ENCODE measurements at regions not wholly inside any gene's neighbourhood (a gene's known extent, or its start where the extent isn't known, plus 50 kb on each side); places are given as distances from the start of the nearest gene placed in this dataset.
"Not testable (repeated sequence)": the region's sequence is repeated elsewhere in the genome, so short reads cannot be mapped to it uniquely, and the experiment has no call there.

- no peak for DNase-seq
Measured at GRCh38 chr5:156199045-156199444, 127.9 kb upstream of the SGCD start.

DNA sequence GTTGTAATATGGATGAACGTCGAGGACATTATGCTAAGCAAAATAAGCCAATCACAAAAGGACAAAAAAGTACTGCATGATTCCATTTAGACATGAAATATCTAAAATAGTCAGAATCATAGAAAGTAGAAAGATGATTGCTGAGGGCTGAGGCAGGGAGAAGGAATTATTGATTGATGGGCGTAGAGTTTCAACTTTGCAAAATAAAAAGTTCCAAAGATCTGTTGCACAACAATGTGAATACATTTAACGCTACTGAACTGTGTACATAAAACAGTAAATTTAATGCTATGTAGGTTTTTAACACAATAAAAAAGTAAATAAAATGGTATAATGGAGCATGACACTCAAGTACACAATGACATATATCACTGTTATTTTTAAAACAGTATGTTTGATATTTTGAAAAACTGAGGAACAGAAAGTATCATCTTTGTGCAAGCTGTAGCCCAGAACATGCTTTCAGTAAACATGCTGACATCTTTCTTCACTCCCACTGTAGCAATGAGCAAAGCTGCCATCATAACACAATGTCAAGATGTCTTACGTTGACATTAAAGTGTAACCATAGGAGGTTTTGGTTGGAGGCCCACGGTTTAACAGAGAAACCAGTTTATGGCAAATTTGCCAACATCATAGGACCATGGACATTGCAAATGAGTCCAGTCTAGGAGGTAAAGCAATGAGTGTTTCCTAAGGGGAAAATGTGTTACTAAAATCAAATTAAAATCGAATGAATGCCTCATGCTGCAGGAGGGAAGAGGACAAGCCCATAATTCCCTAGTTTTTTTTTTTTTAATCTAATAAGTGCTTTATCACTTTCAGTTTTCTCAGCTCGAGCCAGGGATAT, 125.8 kb upstream of the SGCD start:
- DNase-seq, result no peak

- DNase-seq, result no peak
Measured at GRCh38 chr5:156201788-156202403, 125.1 kb upstream of the SGCD start.

- peak; percentile 12 for DNase-seq
Measured at GRCh38 chr5:156208271-156208670, 118.7 kb upstream of the SGCD start.

- DNase-seq, result no peak
Measured at GRCh38 chr5:156218367-156219158, 108.4 kb upstream of the SGCD start.

- DNase-seq, result no peak
Measured at GRCh38 chr5:156219483-156220005, 107.4 kb upstream of the SGCD start.

- DNase-seq, result peak; percentile 5
Measured at GRCh38 chr5:156221816-156222215, 105.1 kb upstream of the SGCD start.

DNA sequence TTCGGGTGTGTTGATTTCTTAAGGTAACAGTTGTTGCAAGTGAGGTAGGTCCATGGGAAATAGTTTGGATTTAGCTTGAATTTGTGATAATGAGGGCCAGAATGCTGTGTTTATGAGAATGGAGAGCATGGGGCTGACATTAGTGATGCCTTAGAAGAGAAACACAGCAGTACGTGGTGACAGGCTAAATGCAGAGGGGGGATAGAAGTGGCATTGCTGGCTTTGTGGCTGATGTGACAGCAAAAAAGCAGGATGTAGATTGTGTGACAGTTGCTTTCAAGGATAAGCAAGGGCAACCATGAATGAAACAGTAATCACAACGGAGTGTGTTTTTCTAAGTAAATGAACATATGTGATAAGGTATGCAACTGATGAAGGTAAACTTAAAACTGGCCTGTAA, 103.4 kb upstream of the SGCD start:
- DNase-seq, result no peak

DNA sequence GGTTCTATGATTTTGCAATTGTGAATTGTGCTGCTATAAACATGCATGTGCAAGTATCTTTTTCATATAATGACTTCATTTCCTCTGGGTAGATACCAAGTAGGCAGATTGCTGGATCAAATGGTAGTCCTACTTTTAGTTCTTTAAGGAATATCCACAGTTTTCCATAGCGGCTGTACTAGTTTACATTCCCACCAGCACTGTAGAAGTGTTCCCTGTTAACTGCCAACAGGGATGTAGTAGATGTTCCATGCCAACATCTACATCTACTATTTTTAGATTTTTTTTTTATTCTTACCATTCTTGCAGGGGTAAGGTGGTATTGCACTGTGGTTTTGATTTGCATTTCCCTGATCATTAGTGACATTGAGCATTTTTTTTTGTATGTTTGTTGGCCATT, 100.5 kb upstream of the SGCD start:
- not testable (repeated sequence) for DNase-seq

DNA sequence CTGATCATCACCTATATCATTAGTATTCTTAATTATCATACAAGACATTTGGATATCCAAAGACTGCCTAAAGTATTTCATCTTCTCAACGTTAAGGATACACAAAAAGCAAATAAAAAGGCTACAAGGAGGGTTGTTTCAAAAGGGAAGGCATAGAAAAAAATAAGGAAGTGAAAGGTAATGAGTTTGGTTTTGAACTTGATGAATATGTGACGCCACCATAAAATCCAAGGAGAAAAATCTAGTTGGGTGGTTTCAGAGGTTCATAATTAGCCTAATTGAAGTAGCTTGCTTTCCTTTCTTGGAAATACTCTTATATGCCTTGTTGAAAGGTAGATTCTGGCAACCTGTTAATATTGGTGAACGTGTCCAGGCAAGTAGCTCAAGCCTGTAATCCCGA, 96.1 kb upstream of the SGCD start:
- DNase-seq, result no peak

DNA sequence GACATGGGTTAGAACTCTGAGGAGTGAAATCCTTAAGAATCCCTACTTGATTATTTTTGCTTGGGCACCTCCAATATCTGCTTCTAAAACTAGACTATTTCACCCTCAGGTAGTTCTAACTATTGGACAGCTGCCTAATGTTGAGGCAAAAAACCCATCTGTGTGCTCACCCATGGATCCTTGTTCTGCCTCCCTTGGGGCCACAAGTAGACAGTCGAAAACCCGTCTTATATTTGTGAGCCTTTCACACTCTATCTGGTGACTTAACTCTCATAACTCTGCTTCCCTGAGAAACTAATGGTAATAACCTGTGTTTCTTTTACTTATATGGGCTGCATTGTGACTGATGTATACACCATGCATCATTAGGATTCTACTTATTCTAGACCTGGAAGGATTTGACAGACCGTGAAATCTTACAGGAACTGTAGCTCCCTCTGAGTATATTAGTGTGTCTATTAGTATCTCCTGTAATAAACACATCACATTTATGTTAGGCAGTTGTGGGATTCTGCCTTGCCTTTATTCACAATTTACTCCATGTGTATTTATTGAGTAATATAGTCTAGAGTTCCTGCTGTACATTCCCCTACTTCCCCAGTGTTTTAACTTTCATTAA, 94.6 kb upstream of the SGCD start:
- no peak for DNase-seq

- no peak for DNase-seq
Measured at GRCh38 chr5:156237361-156237760, 89.6 kb upstream of the SGCD start.

DNA sequence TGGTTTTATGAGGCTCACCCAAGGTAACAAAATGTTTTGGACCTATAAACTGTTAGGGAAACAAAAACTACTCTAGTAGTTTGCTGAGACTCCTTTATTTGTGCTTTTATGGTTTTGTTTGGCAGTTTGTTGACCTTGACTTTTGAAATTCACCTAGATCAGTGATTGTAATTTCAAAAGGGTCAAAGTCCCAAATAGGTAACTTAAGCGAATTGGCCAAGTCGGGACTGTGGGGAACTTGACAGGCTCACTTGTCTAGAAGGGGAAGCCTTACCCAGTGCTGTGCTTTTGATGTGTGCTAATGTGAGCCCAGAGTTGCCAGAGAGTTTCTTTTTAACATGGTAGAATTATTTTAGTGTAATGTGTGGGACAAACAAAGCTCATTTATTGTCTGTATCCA, 87.2 kb upstream of the SGCD start:
- no peak for DNase-seq

DNA sequence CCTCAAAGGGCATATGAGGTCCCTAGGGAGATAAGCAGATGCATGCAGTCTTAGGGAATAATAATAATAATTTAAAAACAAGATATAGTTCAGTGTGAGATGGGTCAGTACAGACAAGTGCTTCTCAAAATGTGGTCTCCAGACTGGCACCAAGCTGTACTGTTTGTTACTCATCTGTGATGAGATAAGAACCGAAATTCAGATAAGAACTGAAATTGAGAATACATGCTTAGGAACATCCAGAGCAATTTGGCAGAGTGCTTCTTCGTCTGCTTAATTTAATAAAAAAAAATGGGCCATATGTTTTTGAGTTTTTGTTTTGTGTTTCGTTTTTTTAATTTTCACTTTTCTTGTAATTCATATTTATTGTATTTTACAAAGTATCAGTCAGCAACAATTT, 86.5 kb upstream of the SGCD start:
- DNase-seq, result no peak

- no peak for DNase-seq
Measured at GRCh38 chr5:156241266-156241665, 85.7 kb upstream of the SGCD start.

DNA sequence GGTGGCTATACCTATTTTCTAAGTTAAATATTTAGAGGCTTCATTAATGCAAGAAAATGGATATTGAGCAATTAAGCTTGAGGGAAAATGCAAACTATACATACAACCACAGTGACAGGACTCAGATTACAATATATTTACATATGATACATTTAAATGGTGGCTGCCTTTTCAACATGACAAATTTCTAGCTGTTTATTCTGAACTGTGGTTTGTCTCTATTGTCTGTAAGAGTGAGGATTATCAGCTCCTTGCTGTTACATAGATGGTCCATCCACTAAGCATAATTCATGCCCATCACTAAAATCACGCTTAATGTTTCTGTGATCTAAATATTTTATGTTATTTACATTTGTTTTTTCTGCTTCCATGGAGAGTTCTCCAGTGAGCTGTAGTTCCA, 81.1 kb upstream of the SGCD start:
- no peak for DNase-seq

DNA sequence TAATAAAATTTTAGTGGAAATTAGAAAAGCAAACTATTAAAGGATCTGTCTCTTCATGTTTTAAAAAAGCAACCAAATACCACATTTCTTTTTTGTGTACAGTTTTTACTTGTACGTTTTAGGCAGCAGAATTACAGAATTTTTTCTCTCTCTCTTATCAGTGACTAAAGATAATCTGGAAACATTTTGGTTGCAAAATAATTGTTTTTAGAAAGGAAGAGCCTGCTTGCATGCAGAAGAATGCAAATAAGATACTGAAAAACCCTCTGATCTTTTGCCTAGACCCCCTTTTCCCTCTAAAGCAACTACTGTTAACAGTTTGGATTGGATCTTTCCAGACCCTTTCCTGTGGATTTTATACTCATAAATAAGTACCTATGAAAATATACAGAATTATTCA, 75.9 kb upstream of the SGCD start:
- DNase-seq, result no peak

GRCh38 chr5:156253130-156253529, 73.8 kb upstream of the SGCD start:
- DNase-seq, result no peak

DNA sequence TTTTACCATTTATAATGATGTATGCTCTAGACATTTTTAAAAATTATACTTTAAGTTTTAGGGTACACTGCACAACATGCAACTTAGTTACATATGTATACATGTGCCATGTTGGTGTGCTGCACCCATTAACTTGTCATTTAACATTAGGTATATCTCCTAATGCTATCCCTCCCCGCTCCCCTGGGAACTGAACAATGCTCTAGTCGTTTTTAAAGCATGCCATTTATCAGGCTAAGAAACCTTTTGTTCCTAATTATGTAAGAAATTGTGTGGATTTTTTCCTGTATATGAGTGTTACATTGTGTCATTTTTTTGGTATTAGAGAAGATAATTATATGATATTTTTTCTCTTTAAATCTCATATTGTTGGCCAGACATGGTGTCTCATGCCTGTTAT, 72.8 kb upstream of the SGCD start:
- DNase-seq, result no peak

- no peak for DNase-seq
Measured at GRCh38 chr5:156256642-156257041, 70.3 kb upstream of the SGCD start.

DNA sequence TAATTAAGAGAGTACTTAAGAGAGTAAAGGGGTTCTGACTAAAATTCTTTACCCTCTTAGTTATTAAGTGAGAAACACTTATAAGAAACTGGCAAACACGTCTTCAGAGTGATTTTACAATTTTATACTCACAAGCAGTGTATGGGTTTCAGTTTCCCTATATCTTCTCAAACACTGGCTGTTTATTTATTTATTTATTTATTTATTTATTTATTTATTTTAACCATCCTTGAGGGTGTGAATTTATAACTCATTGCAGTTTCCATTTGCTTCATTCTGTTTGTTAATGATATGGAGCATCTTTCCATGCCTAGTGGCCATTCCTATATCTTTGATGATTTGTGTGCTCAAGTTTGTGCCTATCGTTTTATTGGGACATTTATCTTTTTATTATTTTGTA, 68.0 kb upstream of the SGCD start:
- no peak for DNase-seq

- no peak for DNase-seq
Measured at GRCh38 chr5:156259618-156260017, 67.3 kb upstream of the SGCD start.
